NCI-H1092 treated with DMSO at 0.1 percent for 48 hours (cell line): ENCODE measurements at regions not wholly inside any gene's neighbourhood (a gene's known extent, or its start where the extent isn't known, plus 50 kb on each side); places are given as distances from the start of the nearest gene placed in this dataset.
"Not testable (repeated sequence)": the region's sequence is repeated elsewhere in the genome, so short reads cannot be mapped to it uniquely, and the experiment has no call there.

ENCODE experiments used
- DNase-seq: peaks from one replicate; lab custom pipeline; 2025; lab: John Stamatoyannopoulos, UW

DNA sequence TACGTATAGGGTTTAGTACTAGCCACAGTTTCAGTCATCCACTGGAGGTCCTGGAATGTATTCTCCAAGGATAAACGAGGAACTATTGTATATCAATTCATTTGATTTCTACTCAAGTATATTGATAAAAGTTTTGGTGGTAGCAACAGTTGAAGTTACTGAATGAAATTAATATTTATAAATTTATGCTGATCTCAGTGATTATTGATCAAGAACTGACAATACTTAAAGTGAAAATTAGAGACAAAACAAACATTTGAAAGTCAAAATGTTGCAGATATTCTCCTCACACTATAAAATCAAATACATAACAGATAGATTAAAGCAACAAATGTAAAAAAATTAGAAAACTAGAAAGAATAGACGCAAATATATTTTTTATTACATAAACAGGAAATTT lies 150.9 kb upstream of the SLC35G4 start:
- no peak for DNase-seq

DNA sequence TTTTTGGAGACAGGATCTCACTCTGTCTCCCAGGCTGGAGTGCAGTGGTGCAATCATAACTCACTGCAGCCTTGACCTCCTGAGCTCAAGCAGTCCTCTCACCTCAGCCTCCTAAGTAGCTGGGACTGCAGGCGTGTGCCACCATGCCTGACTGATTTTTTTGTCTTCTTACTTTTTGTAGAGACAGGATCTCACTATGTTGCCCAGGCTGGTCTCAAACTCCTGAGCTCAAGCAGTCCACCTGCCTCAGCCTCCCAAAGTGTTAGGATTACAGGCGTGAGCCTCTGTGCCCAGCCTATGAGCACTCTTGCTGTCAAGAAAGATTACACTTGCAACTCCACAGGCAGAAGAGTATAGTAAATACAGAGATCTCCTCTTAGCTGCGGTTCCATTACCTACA lies 151.5 kb upstream of the SLC35G4 start:
- not testable (repeated sequence) for DNase-seq

DNA sequence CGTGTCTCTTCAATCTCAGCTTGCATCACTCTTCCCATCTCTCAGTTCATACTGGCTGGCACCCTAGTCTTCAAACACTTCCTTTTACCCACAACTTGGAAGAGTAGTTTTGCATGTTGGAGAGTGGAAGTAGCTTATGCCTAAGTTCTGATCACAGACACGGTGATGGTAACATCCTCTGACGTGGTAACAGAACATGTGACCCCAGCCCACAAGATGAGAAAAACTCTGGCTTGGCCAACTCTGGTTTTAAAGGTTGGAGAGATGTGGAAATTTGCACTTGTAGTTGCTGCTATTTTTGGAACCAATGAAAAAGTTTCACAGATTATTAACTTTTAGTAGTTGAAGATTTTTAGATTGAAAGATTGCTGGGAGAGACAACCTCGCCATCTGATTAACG lies 155.4 kb upstream of the SLC35G4 start:
- DNase-seq, result no peak

DNA sequence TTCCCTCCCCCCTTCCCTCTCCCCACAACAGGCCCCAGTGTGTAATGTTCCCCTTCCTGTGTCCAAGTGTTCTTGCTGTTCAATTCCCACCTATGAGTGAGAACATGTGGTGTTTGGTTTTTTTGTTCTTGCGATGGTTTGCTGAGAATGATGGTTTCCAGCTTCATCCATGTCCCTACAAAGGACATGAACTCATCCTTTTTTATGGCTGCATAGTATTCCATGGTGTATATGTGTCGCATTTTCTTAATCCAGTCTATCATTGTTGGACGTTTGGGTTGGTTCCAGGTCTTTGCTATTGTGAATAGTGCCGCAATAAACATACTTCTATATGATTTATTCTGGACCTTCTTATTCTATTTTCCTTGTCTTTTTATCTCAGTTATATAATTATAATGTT lies 165.2 kb upstream of the SLC35G4 start:
- DNase-seq, result not testable (repeated sequence)

DNA sequence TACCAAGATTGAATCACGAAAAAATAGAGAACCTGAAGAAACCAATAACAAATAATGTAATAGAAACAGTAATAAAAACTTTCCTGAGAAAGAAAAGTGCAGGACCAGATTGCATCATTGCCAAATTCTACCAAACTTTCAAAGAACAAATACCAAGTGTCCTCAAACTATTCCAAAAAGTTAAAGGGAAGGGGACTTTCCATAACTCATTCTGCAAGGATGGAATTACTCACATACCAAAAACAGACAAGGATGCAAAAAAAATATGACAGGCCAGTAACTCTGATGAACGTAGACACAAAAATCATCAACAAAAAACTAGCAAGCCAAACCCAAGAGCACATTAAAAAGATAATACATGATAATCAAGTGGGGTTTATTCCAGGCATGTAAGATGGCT lies 172.3 kb upstream of the SLC35G4 start:
- DNase-seq, result no peak

DNA sequence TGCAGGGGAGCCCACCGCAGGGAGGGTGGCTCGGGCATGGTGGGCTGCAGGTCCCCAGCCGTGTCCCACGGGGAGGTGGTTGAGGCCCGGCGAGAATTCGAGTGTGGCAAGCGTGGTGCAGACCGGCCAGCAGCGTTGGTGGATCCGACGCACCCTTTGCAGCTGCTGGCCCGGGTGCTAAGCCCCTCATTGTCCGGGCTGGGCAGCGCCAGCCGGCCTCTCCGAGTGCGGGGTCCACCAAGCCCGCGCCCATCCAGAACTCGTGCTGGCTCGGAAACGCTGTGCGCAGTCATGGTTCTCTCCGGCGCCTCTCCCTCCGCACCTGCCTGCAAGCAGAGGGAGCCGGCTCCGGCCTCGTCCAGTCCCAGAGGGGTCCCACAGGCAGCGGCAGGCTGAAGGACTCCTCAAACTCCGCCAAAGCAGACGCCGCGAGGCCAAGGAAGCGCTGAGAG lies 177.0 kb upstream of the SLC35G4 start:
- no peak for DNase-seq

DNA sequence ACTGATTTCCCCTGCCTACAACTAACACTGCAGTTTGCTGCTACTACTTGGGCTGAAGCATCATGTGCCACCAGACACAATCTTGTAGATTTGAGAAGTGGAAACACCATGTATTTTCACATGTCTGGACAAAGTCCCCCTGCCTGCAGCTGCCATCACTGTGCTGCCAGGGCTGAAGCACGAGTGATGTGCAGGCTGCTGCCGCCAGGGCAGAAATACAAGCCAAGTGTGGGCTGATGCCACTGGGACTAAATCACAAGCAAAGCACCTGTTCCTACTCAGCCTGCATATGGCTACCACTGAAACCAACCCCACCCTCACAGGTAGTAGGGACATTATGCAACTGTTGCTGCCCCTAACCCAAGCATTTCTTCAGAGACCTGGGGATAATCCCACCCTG lies 179.5 kb upstream of the SLC35G4 start:
- DNase-seq, result no peak

DNA sequence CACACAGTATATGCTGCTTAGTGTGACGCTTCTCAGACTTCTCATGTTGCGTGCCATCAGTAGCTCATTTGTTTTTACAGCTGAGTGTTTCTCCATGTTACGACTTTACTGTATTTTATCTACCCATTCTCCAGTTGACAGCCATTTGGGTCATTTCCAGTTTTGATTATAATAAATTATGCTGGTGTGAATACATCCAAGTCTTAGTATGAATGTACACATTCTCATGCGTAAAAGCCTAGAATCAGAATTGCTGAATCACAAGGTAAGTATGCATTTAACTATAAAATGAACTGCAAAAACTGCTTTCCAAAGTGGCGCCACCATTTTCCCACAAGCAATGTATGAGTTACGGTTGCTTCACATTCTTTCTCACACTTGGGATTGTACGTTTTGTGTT lies 184.2 kb upstream of the SLC35G4 start:
- no peak for DNase-seq

DNA sequence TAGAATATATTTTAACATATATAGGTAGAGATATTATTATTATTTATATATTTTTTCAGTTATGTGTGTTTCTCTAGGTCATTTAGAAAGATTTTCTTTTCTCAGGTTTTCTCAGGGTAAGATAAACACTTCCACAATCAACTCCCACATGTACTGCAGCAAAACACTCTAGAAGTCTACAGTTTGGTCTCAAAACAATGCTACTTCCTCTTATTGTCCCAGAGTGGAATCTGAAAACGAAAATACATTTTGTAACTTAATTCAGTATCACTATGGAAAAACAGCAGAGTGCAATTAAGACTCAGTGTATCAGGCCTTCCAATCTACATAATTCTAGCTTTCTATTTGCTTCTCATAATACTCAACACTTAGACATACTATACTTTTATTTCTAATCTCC lies 190.1 kb upstream of the SLC35G4 start:
- no peak for DNase-seq

DNA sequence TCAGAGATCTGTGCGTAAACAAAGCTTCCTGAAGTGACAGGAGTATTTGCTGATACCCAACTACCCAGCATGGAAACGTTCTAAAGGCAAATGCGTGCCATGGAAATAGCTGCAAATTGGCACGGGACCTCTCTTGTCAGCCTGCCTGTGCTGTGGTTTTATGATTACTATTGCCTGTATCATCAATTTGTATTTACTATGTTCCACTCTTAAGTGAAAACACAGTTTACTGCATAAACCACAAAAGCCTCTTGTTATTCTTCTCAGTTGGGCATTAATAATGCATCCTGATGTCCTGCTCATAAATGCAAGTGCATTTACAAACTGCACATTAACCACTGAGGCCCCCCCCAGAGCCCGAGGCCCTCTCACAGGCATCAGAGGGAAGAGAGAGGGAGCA lies 196.6 kb upstream of the SLC35G4 start:
- no peak for DNase-seq

DNA sequence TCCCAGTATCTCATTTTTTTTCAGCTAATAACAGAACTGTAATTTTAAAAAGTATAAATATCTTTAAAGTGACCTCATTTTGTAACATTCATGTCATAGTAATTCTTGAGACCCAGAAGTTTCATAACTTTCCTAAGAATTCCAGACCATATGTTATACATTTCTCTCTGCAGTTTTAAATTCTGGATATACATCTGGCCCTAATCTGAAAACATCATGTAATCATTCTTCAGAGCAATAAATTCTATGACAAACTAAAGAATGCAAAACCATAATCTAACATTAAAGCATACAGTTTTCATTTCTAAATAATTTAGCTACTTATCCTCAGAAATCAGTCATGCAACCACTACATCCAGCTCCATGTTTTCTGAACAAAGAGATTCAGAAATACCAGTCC lies 198.3 kb upstream of the SLC35G4 start:
- DNase-seq, result no peak

DNA sequence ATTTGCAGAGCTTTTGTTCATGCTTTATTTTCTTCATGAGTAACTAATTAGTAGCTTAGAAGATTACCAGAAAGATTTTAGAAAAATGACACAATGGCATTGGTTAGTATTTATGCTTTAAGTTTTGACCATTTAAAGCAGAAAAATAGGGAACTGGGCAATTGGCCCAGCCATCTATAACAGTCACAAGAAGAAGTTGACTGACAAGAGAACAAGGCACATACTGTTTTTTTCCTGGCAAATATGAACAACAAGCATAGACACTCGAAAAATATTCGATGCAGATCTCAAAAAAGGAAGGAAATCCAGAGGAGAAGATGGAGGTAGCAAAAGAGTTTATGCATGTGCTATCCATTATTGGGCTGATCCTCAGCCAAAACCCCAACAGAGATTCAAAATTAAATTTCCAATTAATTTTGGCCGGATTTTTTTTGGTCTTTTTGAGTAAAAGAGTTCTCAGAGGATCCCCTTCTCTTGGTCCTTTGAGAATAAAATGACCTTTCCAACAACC lies 200.8 kb upstream of the SLC35G4 start:
- DNase-seq, result no peak

DNA sequence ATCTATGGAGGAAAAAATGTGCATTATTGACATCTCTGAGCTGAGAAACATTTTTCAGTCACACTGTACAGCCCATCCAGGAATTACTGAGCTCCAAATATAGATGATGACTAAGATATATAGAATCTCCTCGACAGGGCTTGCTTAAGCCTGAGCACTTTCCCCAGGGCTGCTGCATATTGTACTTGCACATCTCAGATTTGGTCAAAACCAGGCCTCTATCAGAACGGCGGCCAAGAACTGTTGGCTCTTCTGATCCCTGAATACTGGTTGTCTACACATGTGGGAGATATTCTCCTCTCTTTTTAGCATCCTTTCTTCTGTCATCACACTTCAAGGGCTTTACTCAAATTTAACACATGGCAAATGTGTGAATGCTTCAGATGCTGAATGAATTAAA lies 201.5 kb upstream of the SLC35G4 start:
- no peak for DNase-seq

DNA sequence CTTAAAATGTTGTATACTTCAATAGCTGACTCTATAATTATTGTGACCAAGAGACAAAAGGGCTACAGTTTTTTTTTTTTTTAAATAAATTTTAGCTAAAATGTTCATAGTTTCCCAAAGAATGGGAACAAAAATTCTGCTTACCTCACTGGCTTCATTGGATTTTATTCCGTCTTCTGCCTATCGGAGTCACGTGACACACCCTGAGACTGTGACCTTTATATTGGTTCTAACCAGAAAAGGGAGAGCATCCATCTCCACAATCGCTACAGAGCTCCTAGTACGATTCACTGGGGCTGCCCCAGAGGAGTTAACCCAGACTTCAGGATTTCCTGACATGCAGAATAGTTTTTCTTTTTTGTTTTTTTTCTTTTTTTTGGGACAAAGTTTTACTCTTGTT lies 203.6 kb upstream of the SLC35G4 start:
- no peak for DNase-seq

DNA sequence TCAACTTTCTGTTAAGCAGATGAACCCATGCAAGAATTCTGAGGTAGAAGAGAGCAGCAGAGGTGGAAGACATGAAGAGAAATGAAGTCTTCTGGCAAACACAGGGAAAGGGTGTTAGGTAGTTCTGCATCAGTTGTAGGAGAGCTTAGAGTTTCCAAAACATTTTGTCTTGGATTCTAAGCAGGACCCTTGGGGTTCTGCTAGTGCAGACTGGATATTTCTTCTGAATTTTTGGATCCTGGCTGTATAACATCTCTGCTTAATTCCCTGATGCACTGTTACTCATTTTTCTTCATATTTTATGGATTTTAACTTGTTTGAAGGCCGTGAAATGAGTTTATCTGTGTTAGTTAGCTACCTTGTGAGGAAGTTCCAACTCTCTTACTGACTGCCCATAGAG lies 208.7 kb upstream of the SLC35G4 start:
- no peak for DNase-seq

DNA sequence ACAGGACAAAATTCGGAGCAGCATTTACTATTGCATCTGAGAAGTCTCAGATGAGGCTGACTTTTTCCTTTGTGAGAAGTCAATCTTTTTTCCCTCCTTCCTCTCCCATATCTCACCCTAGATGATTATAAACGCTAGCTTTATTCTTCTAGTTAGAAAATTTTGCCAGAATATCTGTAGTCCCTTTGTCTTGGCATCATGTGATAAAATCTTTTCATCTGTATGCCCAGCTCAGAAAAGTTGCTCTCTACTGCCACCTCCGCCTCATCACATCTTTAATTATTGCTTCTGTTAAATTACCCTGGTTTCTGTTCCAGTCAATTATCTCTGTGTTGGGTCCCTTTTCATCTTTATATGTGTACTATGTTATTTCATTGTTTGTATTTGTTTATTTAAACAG lies 210.8 kb upstream of the SLC35G4 start:
- DNase-seq, result no peak

DNA sequence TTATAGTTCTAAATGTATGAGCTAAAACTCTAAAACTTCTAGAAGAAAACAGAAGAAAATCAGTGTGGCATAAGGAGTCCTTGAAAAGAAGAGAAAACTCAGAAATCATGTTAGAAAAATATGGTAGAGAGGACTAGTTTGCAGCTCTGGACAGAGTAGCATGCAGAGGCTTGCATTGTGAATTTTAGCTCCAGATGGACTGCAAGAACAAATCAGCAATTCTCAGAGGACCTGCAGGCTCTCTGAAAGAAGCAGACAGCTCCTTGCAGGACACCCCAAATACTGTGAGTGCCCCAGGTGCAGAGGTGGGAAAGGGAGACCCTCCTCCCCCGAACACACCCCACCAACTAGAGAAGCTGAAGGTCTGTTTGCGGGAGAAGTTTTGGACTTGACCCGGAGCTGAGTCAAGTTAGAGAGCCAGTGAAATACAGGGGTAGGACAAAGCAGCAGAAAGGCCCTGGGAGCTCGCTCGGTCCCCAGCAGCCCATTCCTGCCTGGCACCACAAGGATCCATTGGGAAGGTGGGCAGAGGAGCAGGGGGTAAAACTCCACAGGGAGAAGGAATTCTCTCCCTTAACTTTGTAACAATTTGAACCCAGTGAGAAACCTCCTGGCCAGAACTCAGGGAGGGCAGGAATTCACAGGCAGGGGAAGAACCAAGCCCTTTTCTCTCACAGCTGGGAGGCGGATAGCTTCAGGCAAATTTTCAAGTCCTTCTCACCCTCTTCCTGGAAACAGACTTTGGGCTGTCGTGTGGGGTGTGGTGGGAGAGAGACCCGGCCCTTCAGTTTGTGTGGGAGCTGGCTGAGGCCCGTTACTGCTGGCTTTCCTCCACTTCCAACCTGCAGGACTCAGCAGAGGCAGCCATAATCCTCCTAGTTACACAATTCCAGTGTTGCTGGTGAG lies 216.2 kb upstream of the SLC35G4 start:
- no peak for DNase-seq

DNA sequence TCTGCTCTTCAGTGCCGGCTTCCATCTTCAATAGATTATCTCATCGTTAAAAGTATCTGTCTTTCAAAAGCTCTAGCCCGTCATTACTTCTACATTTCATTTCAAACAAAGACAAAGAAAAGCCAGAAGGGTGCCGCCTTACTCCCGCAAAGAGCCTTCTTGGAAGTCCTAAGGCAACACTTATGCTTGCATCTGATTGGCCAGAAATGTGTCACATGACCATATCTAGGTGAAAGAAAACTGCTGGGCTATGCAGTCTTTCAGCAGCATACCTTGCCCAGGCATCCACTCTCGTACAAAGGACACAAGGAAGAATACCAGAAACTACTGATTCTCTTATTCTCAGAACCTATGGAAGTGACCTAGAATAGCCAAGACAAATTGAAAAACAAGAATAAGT lies 217.1 kb upstream of the SLC35G4 start:
- DNase-seq, result no peak

DNA sequence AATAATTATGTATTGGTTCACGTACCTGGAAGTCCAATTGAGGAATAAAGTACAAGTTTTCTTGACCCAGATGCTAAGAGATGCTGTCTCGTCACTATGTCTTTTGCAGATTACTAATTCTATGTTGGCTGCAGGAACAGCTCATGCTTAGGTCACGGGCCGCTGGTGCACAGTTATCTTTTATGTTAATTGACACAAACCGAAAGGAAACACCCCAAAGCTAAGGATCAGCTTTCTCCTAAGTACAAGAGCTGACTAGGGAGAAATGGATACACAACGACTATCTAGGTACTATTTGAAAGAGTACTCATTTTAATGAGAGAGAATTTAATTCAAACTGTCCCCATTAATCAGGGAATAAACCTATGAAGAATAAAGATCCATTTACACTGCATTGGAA lies 217.7 kb upstream of the SLC35G4 start:
- DNase-seq, result no peak

DNA sequence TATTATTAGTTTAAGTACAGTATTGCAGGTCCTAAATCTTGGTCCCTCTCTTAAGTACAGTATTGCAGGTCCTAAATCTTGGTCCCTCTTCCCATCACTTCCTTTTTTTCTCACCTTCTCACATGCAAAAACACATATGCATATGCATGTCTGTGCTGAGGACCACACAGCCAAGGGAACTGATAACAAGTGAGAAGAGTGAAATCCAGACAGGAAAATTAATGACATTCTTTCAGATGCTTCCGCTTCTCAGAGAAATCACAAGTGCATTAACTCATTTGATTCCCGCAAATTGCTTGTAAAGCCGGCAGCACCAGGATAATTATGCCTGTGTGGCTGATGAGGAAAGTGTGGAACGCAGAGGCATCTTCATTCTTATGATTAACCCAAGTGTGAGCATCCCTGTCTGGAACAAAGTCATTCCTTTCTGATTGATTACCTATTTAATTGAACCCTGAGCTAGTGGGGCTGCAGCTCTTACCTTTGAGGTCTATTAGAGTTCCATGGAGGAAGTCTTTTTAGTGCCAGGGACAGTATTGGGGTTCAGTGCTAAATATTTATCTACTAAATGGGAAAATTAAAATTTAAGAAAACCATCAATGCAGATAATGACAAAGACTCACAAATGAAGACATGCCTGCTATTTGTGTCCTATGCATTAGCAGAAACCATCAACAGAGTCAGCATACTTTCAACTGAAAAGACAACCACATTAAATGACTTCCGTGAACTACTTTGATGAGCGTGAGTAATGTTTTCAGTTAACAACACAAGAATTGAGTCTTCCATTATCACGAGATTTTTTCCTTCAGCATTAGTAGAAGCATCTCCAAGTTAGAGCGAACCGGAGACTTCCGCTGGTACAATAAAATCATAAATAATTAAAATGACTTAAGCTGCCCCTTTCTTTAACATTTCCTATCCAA lies 220.4 kb upstream of the SLC35G4 start:
- no peak for DNase-seq

DNA sequence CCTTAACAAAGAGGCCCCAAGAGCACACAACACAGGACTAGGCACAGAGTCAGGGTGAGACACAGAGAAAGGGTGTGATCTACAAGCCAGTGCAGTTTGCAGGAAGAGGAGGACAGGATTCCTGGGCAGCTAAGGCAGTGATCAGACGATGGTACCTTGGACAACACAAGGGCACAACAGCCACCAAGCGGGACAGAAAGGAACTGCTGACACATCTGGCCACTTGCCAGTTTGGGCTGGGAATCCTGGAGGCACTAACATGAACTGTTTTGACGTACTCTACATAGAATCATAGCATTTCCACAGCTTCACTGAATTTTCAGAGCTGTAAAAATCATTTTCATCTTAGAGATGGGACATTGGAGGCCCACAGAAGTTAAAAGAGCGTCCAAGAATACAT lies 221.5 kb upstream of the SLC35G4 start:
- DNase-seq, result no peak

DNA sequence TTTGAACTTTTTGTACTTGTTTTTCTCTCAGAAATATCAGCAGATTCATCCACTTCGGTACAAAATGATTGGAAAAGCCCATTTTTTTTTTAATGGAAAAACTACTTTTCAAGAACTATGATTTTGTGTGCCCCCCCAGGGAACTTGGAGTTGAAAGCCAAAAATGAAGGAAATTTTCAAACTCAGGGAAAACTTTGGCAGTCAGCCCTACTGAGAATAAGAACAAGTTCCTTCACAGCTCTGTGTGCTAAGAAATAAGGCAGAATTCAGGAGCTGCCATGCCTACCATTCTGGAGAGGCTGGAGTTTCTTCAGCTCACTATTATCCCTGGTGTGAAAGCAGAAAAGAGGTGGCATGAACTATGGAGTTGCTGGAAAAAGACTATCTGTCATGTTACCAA lies 226.0 kb upstream of the SLC35G4 start:
- no peak for DNase-seq

DNA sequence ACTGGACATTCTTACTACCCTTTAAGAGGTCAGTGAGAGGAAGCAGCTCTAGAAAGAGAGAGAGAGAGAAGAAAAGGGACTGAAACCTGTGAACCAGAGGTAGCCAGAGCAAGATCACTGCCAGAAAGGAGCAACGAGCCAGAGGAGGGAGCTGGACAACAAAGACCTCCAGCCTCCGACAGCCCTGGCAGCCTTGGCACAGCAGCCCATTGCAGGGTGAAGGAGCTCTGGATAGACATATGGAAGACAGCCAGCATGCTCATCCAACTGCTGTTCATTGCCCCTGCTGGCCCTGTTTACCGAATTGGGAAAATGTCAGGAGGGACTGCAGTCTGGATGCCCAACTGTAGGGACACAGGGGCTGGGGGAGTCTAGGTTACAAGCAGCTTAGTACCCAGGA lies 228.4 kb upstream of the SLC35G4 start:
- DNase-seq, result no peak
